ENCODE measurements at regions not wholly inside any gene's neighbourhood (a gene's known extent, or its start where the extent isn't known, plus 50 kb on each side); places are given as distances from the start of the nearest gene placed in this dataset.

GRCh38 chr9:88692827-88693226 lies 157.8 kb downstream of the NXNL2 start:
- TF ChIP-seq CTCF (IDR thresholded peaks at IDR 0.05; ENCODE audit: low read depth, low read length) (no peak), EZH2phosphoT487 (IDR thresholded peaks at IDR 0.05; ENCODE audit: low read depth) (no peak)
